ENCODE measurements at regions not wholly inside any gene's neighbourhood (a gene's known extent, or its start where the extent isn't known, plus 50 kb on each side); places are given as distances from the start of the nearest gene placed in this dataset.
"Not testable (repeated sequence)": the region's sequence is repeated elsewhere in the genome, so short reads cannot be mapped to it uniquely, and the experiment has no call there.

GRCh38 chr5:41995193-41995592 is 70.1 kb downstream of the FBXO4 start:
- no peaks in the 10 kb centered on the region for H3K36me3 Mint-ChIP-seq
- ATAC-seq (no peak), DNase-seq (ENCODE audit: low spot score in 2 of 2) (no peak)
- no peaks in the 10 kb centered on the region for H3K9me3 Mint-ChIP-seq
- H3K27ac Mint-ChIP-seq, result no peak overlapping the region

GRCh38 chr5:42001673-42002072 is 76.6 kb downstream of the FBXO4 start:
- ATAC-seq (no peak), DNase-seq (ENCODE audit: low spot score in 2 of 2) (no peak)
- Mint-ChIP-seq H3K27ac (no peak overlapping the region), H3K36me3 (no peaks in the 10 kb centered on the region), H3K9me3 (no peaks in the 10 kb centered on the region)

GRCh38 chr5:42003852-42004251 is 78.8 kb downstream of the FBXO4 start:
- not testable (repeated sequence) for H3K27ac Mint-ChIP-seq; H3K9me3 Mint-ChIP-seq; ATAC-seq; DNase-seq (ENCODE audit: low spot score in 2 of 2); H3K36me3 Mint-ChIP-seq

- DNase-seq (ENCODE audit: low spot score in 2 of 2), result no peak
- H3K27ac Mint-ChIP-seq, result no peak overlapping the region
- no peaks in the 10 kb centered on the region for H3K36me3 Mint-ChIP-seq
- H3K9me3 Mint-ChIP-seq, result no peaks in the 10 kb centered on the region
- no peak for ATAC-seq
These were observed 80.6 kb downstream of the FBXO4 start for GRCh38 chr5:42005561-42006153.

- ATAC-seq (no peak), DNase-seq (ENCODE audit: low spot score in 2 of 2) (no peak)
- no peaks in the 10 kb centered on the region for H3K36me3 Mint-ChIP-seq
- no peak overlapping the region for H3K27ac Mint-ChIP-seq
- no peaks in the 10 kb centered on the region for H3K9me3 Mint-ChIP-seq
These were observed 88.5 kb downstream of the FBXO4 start for GRCh38 chr5:42013561-42013960.

- H3K27ac Mint-ChIP-seq, result no peak overlapping the region
- H3K36me3 Mint-ChIP-seq, result no peaks in the 10 kb centered on the region
- no peaks in the 10 kb centered on the region for H3K9me3 Mint-ChIP-seq
- ATAC-seq, result no peak
- DNase-seq (ENCODE audit: low spot score in 2 of 2), result no peak
These were observed 90.2 kb downstream of the FBXO4 start for GRCh38 chr5:42015254-42015653.

- Mint-ChIP-seq H3K9me3 (no peaks in the 10 kb centered on the region), H3K27ac (no peak overlapping the region), H3K36me3 (no peaks in the 10 kb centered on the region)
- DNase-seq (ENCODE audit: low spot score in 2 of 2), result no peak
- no peak for ATAC-seq
These were observed 90.6 kb downstream of the FBXO4 start for GRCh38 chr5:42015681-42016080.

GRCh38 chr5:42020788-42021530 is 95.9 kb downstream of the FBXO4 start:
- Mint-ChIP-seq H3K36me3 (peaks cover 0 to 5% of the 10 kb centered on the region in 2 donors), H3K9me3 (peaks cover 0 to 4% of the 10 kb centered on the region in 2 donors), H3K27ac (no peak overlapping the region)
- no peak for ATAC-seq
- no peak for DNase-seq (ENCODE audit: low spot score in 2 of 2)

GRCh38 chr5:42021923-42022322 is 96.8 kb downstream of the FBXO4 start:
- Mint-ChIP-seq H3K27ac (no peak overlapping the region), H3K36me3 (peaks cover 0 to 5% of the 10 kb centered on the region in 2 donors), H3K9me3 (peaks cover 0 to 7% of the 10 kb centered on the region in 2 donors)
- DNase-seq (ENCODE audit: low spot score in 2 of 2) (no peak), ATAC-seq (no peak)

- H3K27ac Mint-ChIP-seq, result no peak overlapping the region
- peaks cover 0 to 7% of the 10 kb centered on the region in 2 donors for H3K9me3 Mint-ChIP-seq
- no peak for ATAC-seq
- no peak for DNase-seq (ENCODE audit: low spot score in 2 of 2)
- H3K36me3 Mint-ChIP-seq, result peaks cover 0 to 5% of the 10 kb centered on the region in 2 donors
These were observed 97.4 kb downstream of the FBXO4 start for GRCh38 chr5:42022383-42022972.

GRCh38 chr5:42026446-42026845 is 101.4 kb downstream of the FBXO4 start:
- DNase-seq (ENCODE audit: low spot score in 2 of 2) (no peak), ATAC-seq (no peak)
- Mint-ChIP-seq H3K9me3 (peaks cover 0 to 7% of the 10 kb centered on the region in 2 donors), H3K27ac (no peak overlapping the region), H3K36me3 (peaks cover 0 to 5% of the 10 kb centered on the region in 2 donors)

GRCh38 chr5:42032137-42032536 is 107.1 kb downstream of the FBXO4 start:
- Mint-ChIP-seq H3K36me3 (no peaks in the 10 kb centered on the region), H3K27ac (no peak overlapping the region), H3K9me3 (no peaks in the 10 kb centered on the region)
- ATAC-seq (no peak), DNase-seq (ENCODE audit: low spot score in 2 of 2) (no peak)

GRCh38 chr5:42035526-42035925 is 110.4 kb downstream of the FBXO4 start:
- Mint-ChIP-seq H3K27ac (no peak overlapping the region), H3K9me3 (no peaks in the 10 kb centered on the region), H3K36me3 (no peaks in the 10 kb centered on the region)
- ATAC-seq (no peak), DNase-seq (ENCODE audit: low spot score in 2 of 2) (no peak)

- DNase-seq (ENCODE audit: low spot score in 2 of 2), result no peak
- no peak for ATAC-seq
- Mint-ChIP-seq H3K36me3 (no peaks in the 10 kb centered on the region), H3K9me3 (no peaks in the 10 kb centered on the region), H3K27ac (no peak overlapping the region)
These were observed 111.3 kb downstream of the FBXO4 start for GRCh38 chr5:42036379-42036778.

- H3K9me3 Mint-ChIP-seq, result no peaks in the 10 kb centered on the region
- ATAC-seq (no peak), DNase-seq (ENCODE audit: low spot score in 2 of 2) (no peak)
- H3K36me3 Mint-ChIP-seq, result no peaks in the 10 kb centered on the region
- no peak overlapping the region for H3K27ac Mint-ChIP-seq
These were observed 112.4 kb downstream of the FBXO4 start for GRCh38 chr5:42037379-42037932.

GRCh38 chr5:42043400-42043799 is 118.3 kb downstream of the FBXO4 start:
- Mint-ChIP-seq H3K9me3 (no peaks in the 10 kb centered on the region), H3K27ac (no peak overlapping the region), H3K36me3 (no peaks in the 10 kb centered on the region)
- ATAC-seq (no peak), DNase-seq (ENCODE audit: low spot score in 2 of 2) (no peak)

GRCh38 chr5:42057254-42057690 is 132.2 kb downstream of the FBXO4 start:
- no peaks in the 10 kb centered on the region for H3K9me3 Mint-ChIP-seq
- H3K36me3 Mint-ChIP-seq, result no peaks in the 10 kb centered on the region
- ATAC-seq (peak; percentile 69 to 72), DNase-seq (ENCODE audit: low spot score in 2 of 2) (peak in 1 of 2 donors; percentile 45)
- no peak overlapping the region for H3K27ac Mint-ChIP-seq
